Ureter (tissue), 1 donor: ENCODE measurements at regions not wholly inside any gene's neighbourhood (a gene's known extent, or its start where the extent isn't known, plus 50 kb on each side); places are given as distances from the start of the nearest gene placed in this dataset.

Source experiments
- DNase-seq: peaks from one replicate; pipeline ENCODE4 v3.0.0-alpha.2; 2020; ENCODE audit warnings: low spot score
- donor health status: DM: yes; HTN: yes; CAD: no.

- DNase-seq, result no peak
These were observed 58.5 kb upstream of the TWIST2 start for GRCh38 chr2:238789317-238789806.

- no peak for DNase-seq
These were observed 57.6 kb upstream of the TWIST2 start for GRCh38 chr2:238790126-238790832.

GRCh38 chr2:238790833-238791230 lies 57.1 kb upstream of the TWIST2 start:
- DNase-seq, result no peak

- no peak for DNase-seq
These were observed 56.5 kb upstream of the TWIST2 start for GRCh38 chr2:238791354-238791753.

GRCh38 chr2:238793306-238793705 lies 54.6 kb upstream of the TWIST2 start:
- no peak for DNase-seq

GRCh38 chr2:238793801-238794449 lies 54.0 kb upstream of the TWIST2 start:
- no peak for DNase-seq

- no peak for DNase-seq
These were observed 51.5 kb upstream of the TWIST2 start for GRCh38 chr2:238796223-238796885.

- DNase-seq, result no peak
These were observed 50.3 kb upstream of the TWIST2 start for GRCh38 chr2:238797537-238797936.
